ENCODE measurements at regions not wholly inside any gene's neighbourhood (a gene's known extent, or its start where the extent isn't known, plus 50 kb on each side); places are given as distances from the start of the nearest gene placed in this dataset.
"Not testable (repeated sequence)": the region's sequence is repeated elsewhere in the genome, so short reads cannot be mapped to it uniquely, and the experiment has no call there.

- H3K9me3 Mint-ChIP-seq (ENCODE audit: low read depth); H3K27ac Mint-ChIP-seq (ENCODE audit: unreplicated experiment); DNase-seq (ENCODE audit: low spot score); H3K4me3 Mint-ChIP-seq (ENCODE audit: unreplicated experiment); H3K4me1 Mint-ChIP-seq (ENCODE audit: low read depth); H3K36me3 Mint-ChIP-seq (ENCODE audit: low read depth); H3K27me3 Mint-ChIP-seq (ENCODE audit: low read depth): not testable (repeated sequence)
These were observed 184.6 kb upstream of the TP53TG3C start for GRCh38 chr16:33009468-33009867.

- H3K4me1 Mint-ChIP-seq (ENCODE audit: low read depth); DNase-seq (ENCODE audit: low spot score); H3K4me3 Mint-ChIP-seq (ENCODE audit: unreplicated experiment); H3K27me3 Mint-ChIP-seq (ENCODE audit: low read depth); H3K36me3 Mint-ChIP-seq (ENCODE audit: low read depth); H3K9me3 Mint-ChIP-seq (ENCODE audit: low read depth); H3K27ac Mint-ChIP-seq (ENCODE audit: unreplicated experiment): not testable (repeated sequence)
These were observed 166.9 kb upstream of the TP53TG3C start for GRCh38 chr16:33027121-33027520.

GRCh38 chr16:33027941-33028340 is 166.1 kb upstream of the TP53TG3C start:
- not testable (repeated sequence) for H3K27ac Mint-ChIP-seq (ENCODE audit: unreplicated experiment); H3K4me3 Mint-ChIP-seq (ENCODE audit: unreplicated experiment); H3K9me3 Mint-ChIP-seq (ENCODE audit: low read depth); H3K36me3 Mint-ChIP-seq (ENCODE audit: low read depth); H3K4me1 Mint-ChIP-seq (ENCODE audit: low read depth); DNase-seq (ENCODE audit: low spot score); H3K27me3 Mint-ChIP-seq (ENCODE audit: low read depth)

GRCh38 chr16:33028707-33029390 is 165.2 kb upstream of the TP53TG3C start:
- not testable (repeated sequence) for H3K27me3 Mint-ChIP-seq (ENCODE audit: low read depth); DNase-seq (ENCODE audit: low spot score); H3K4me1 Mint-ChIP-seq (ENCODE audit: low read depth); H3K9me3 Mint-ChIP-seq (ENCODE audit: low read depth); H3K4me3 Mint-ChIP-seq (ENCODE audit: unreplicated experiment); H3K36me3 Mint-ChIP-seq (ENCODE audit: low read depth); H3K27ac Mint-ChIP-seq (ENCODE audit: unreplicated experiment)

- H3K4me3 Mint-ChIP-seq (ENCODE audit: unreplicated experiment); H3K4me1 Mint-ChIP-seq (ENCODE audit: low read depth); H3K36me3 Mint-ChIP-seq (ENCODE audit: low read depth); H3K27me3 Mint-ChIP-seq (ENCODE audit: low read depth); H3K27ac Mint-ChIP-seq (ENCODE audit: unreplicated experiment); DNase-seq (ENCODE audit: low spot score); H3K9me3 Mint-ChIP-seq (ENCODE audit: low read depth): not testable (repeated sequence)
These were observed 145.2 kb upstream of the TP53TG3C start for GRCh38 chr16:33048849-33049248.

- Mint-ChIP-seq H3K4me1 (ENCODE audit: low read depth) (no peaks in the 10 kb centered on the region), H3K27ac (ENCODE audit: unreplicated experiment) (no peak overlapping the region), H3K27me3 (ENCODE audit: low read depth) (no peaks in the 10 kb centered on the region), H3K4me3 (ENCODE audit: unreplicated experiment) (no peak overlapping the region), H3K9me3 (ENCODE audit: low read depth) (no peaks in the 10 kb centered on the region), H3K36me3 (ENCODE audit: low read depth) (no peaks in the 10 kb centered on the region)
- peak; percentile 32 for DNase-seq (ENCODE audit: low spot score)
- no peak for TF ChIP-seq CTCF (IDR thresholded peaks at IDR 0.05)
These were observed 134.8 kb upstream of the TP53TG3C start for GRCh38 chr16:33059206-33059605.

GRCh38 chr16:33059654-33060421 is 134.2 kb upstream of the TP53TG3C start:
- H3K36me3 Mint-ChIP-seq (ENCODE audit: low read depth); H3K4me1 Mint-ChIP-seq (ENCODE audit: low read depth); H3K9me3 Mint-ChIP-seq (ENCODE audit: low read depth); H3K27ac Mint-ChIP-seq (ENCODE audit: unreplicated experiment); H3K27me3 Mint-ChIP-seq (ENCODE audit: low read depth); H3K4me3 Mint-ChIP-seq (ENCODE audit: unreplicated experiment): not testable (repeated sequence)
- peak; percentile 59 for DNase-seq (ENCODE audit: low spot score)

GRCh38 chr16:33062763-33063162 is 131.3 kb upstream of the TP53TG3C start:
- H3K27me3 Mint-ChIP-seq (ENCODE audit: low read depth); H3K27ac Mint-ChIP-seq (ENCODE audit: unreplicated experiment); H3K36me3 Mint-ChIP-seq (ENCODE audit: low read depth); H3K4me3 Mint-ChIP-seq (ENCODE audit: unreplicated experiment); DNase-seq (ENCODE audit: low spot score); H3K9me3 Mint-ChIP-seq (ENCODE audit: low read depth); H3K4me1 Mint-ChIP-seq (ENCODE audit: low read depth): not testable (repeated sequence)

GRCh38 chr16:33063365-33064170 is 130.5 kb upstream of the TP53TG3C start:
- not testable (repeated sequence) for H3K36me3 Mint-ChIP-seq (ENCODE audit: low read depth); H3K4me1 Mint-ChIP-seq (ENCODE audit: low read depth); H3K27ac Mint-ChIP-seq (ENCODE audit: unreplicated experiment); H3K9me3 Mint-ChIP-seq (ENCODE audit: low read depth); H3K4me3 Mint-ChIP-seq (ENCODE audit: unreplicated experiment); DNase-seq (ENCODE audit: low spot score); H3K27me3 Mint-ChIP-seq (ENCODE audit: low read depth)

- H3K27me3 Mint-ChIP-seq (ENCODE audit: low read depth); H3K27ac Mint-ChIP-seq (ENCODE audit: unreplicated experiment); H3K4me1 Mint-ChIP-seq (ENCODE audit: low read depth); H3K36me3 Mint-ChIP-seq (ENCODE audit: low read depth); H3K9me3 Mint-ChIP-seq (ENCODE audit: low read depth); H3K4me3 Mint-ChIP-seq (ENCODE audit: unreplicated experiment); DNase-seq (ENCODE audit: low spot score): not testable (repeated sequence)
These were observed 129.5 kb upstream of the TP53TG3C start for GRCh38 chr16:33064454-33065073.
